Panc1 (cell line): ENCODE measurements at regions not wholly inside any gene's neighbourhood (a gene's known extent, or its start where the extent isn't known, plus 50 kb on each side); places are given as distances from the start of the nearest gene placed in this dataset.
A peak's percentile ranks its signal among the peaks of the same experiment; 100 is the strongest.

Experiments used
- ATAC-seq: fragments of 200-7000 bp; cut with Tn5 transposase; 2 replicates; pipeline ENCODE4 v1.9.1; 2020; ENCODE audit warnings: mild to moderate bottlenecking, moderate library complexity
- BruUV-seq: library from RNA; stranded (reverse); fragments of 400-500 nt; replicated peaks from 2 replicates; lab custom pipeline; 2021; lab: Mats Ljungman, UMichigan
- CTCF ChIA-PET: fragments of 300-600 bp; sonication (Branson Sonifier 250); formaldehyde crosslinking; loops from one replicate; lab custom pipeline; 2022; ENCODE audit warnings: antibody characterized with exemption; lab: Charles Lee
- POLR2A ChIA-PET: fragments of 300-600 bp; sonication (Branson Sonifier 250); formaldehyde crosslinking; loops from one replicate; lab custom pipeline; 2022; ENCODE audit warnings: antibody characterized with exemption; lab: Charles Lee
- DNase-seq: peaks from one replicate; pipeline ENCODE4 v3.0.0-alpha.2; 2010; ENCODE audit warnings: low read depth, low spot score
- H3K27ac ChIP-seq: 2 replicates; pipeline ENCODE4 v1.5.1; 2011; ENCODE audit warnings: mild to moderate bottlenecking, low read length, inconsistent platforms
- H3K27me3 ChIP-seq: fragments of 200-500 bp; sonication (Bioruptor generic); 2 replicates; pipeline ENCODE4 v1.6.0; 2014; ENCODE audit warnings: low read length, inconsistent platforms; ENCODE audit not compliant: control insufficient read depth, insufficient read depth
- H3K36me3 ChIP-seq: fragments of 200-500 bp; sonication (Bioruptor generic); 2 replicates; pipeline ENCODE4 v1.5.1; 2014; ENCODE audit warnings: inconsistent platforms, mild to moderate bottlenecking, low read length, moderate library complexity; ENCODE audit not compliant: control insufficient read depth, insufficient read depth
- H3K4me1 ChIP-seq: 2 replicates; pipeline ENCODE4 v1.5.1; 2011; ENCODE audit warnings: inconsistent platforms, mild to moderate bottlenecking, low read length, moderate library complexity; ENCODE audit not compliant: control insufficient read depth, insufficient read depth
- H3K4me3 ChIP-seq, 2 experiments: 2 replicates each; pipeline ENCODE4 v1.5.1; 2011 to 2012; ENCODE audit warnings: low read depth in 2 of 2, low read length in 2 of 2, mild to moderate bottlenecking in 2 of 2, inconsistent platforms in 1 of 2, moderate library complexity in 1 of 2
- H3K9me3 ChIP-seq: fragments of 200-500 bp; sonication (Bioruptor generic); 2 replicates; pipeline ENCODE4 v1.5.1; 2014; ENCODE audit warnings: low read depth, mild to moderate bottlenecking, inconsistent platforms, low read length, moderate library complexity; ENCODE audit not compliant: control insufficient read depth, insufficient read depth
- POLR2AphosphoS5 ChIP-seq: IDR thresholded peaks from 2 replicates; pipeline ENCODE4 v1.6.1; 2012; ENCODE audit warnings: mild to moderate bottlenecking, low read depth, low read length, moderate library complexity
- SIN3A ChIP-seq: IDR thresholded peaks from 2 replicates; pipeline ENCODE4 v1.6.1; 2012; ENCODE audit warnings: low read depth, mild to moderate bottlenecking, low read length, moderate library complexity, borderline replicate concordance; ENCODE audit not compliant: insufficient read depth
- TCF7L2 ChIP-seq: IDR thresholded peaks from 2 replicates; pipeline ENCODE4 v1.6.1; 2011; ENCODE audit warnings: mild to moderate bottlenecking, low read depth, low read length, inconsistent platforms
- in situ Hi-C: cut with HindIII; loops from 2 replicates; pipeline ENCODE4 v1.10.0; 2016; ENCODE audit warnings: low sequenced_read_pairs, low pct_unique_long_range_greater_than_20kb
- intact Hi-C: fragments of 100-400 bp; cut with micrococcal nuclease; formaldehyde crosslinking; loops from one replicate; pipeline ENCODE4 v1.10.0; 2022; ENCODE audit not compliant: unreplicated experiment
- TF ChIP-seq, protein P1 (sequence below), 2 experiments: IDR thresholded peaks; 2 replicates each; pipeline ENCODE4 v1.6.1; 2011 to 2012; ENCODE audit warnings: low read depth in 2 of 2, control low read depth in 1 of 2, low read length in 1 of 2, mild to moderate bottlenecking in 1 of 2, moderate library complexity in 1 of 2; ENCODE audit not compliant: insufficient read depth in 1 of 2
- TF ChIP-seq, protein P2 (sequence below): fragments of 450-650 bp; IDR thresholded peaks from 2 replicates; pipeline ENCODE4 v1.5.1; 2017; ENCODE audit warnings: mild to moderate bottlenecking

DNA sequence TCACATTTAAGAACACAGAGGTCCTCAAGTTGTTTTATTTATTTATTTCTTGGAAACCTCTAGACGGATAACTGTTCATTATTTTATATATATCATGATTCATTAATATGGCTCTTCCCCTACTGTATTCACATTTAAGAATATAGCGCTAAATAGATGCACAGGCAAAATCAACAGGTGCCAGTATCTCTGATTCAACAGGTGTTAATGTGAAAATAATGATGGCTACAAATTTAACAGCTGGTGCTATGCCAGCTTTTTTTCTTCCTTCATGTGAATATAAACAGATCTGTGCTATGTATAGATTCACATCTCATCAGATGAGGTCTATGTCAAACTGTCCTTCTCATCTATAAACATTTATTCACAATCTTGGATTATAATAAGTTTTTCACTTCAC is 218.5 kb upstream of the NR2F2 start:
- Histone ChIP-seq H3K36me3 (no peaks in the 10 kb centered on the region), H3K9me3 (no peaks in the 10 kb centered on the region), H3K4me3 (no peak overlapping the region), H3K4me1 (no peaks in the 10 kb centered on the region), H3K27ac (no peak overlapping the region), H3K27me3 (no peaks in the 10 kb centered on the region)
- DNase-seq (no peak), ATAC-seq (no peak)
- TF ChIP-seq TCF7L2 (no peak), POLR2AphosphoS5 (no peak), SIN3A (no peak)
- TF ChIP-seq, protein P1, sequence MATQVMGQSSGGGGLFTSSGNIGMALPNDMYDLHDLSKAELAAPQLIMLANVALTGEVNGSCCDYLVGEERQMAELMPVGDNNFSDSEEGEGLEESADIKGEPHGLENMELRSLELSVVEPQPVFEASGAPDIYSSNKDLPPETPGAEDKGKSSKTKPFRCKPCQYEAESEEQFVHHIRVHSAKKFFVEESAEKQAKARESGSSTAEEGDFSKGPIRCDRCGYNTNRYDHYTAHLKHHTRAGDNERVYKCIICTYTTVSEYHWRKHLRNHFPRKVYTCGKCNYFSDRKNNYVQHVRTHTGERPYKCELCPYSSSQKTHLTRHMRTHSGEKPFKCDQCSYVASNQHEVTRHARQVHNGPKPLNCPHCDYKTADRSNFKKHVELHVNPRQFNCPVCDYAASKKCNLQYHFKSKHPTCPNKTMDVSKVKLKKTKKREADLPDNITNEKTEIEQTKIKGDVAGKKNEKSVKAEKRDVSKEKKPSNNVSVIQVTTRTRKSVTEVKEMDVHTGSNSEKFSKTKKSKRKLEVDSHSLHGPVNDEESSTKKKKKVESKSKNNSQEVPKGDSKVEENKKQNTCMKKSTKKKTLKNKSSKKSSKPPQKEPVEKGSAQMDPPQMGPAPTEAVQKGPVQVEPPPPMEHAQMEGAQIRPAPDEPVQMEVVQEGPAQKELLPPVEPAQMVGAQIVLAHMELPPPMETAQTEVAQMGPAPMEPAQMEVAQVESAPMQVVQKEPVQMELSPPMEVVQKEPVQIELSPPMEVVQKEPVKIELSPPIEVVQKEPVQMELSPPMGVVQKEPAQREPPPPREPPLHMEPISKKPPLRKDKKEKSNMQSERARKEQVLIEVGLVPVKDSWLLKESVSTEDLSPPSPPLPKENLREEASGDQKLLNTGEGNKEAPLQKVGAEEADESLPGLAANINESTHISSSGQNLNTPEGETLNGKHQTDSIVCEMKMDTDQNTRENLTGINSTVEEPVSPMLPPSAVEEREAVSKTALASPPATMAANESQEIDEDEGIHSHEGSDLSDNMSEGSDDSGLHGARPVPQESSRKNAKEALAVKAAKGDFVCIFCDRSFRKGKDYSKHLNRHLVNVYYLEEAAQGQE (IDR thresholded peaks at IDR 0.05; ENCODE audit: insufficient read depth in 1 of 2, low read depth in 2 of 2, low read length in 1 of 2), result no peak
- TF ChIP-seq, protein P2, sequence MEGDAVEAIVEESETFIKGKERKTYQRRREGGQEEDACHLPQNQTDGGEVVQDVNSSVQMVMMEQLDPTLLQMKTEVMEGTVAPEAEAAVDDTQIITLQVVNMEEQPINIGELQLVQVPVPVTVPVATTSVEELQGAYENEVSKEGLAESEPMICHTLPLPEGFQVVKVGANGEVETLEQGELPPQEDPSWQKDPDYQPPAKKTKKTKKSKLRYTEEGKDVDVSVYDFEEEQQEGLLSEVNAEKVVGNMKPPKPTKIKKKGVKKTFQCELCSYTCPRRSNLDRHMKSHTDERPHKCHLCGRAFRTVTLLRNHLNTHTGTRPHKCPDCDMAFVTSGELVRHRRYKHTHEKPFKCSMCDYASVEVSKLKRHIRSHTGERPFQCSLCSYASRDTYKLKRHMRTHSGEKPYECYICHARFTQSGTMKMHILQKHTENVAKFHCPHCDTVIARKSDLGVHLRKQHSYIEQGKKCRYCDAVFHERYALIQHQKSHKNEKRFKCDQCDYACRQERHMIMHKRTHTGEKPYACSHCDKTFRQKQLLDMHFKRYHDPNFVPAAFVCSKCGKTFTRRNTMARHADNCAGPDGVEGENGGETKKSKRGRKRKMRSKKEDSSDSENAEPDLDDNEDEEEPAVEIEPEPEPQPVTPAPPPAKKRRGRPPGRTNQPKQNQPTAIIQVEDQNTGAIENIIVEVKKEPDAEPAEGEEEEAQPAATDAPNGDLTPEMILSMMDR, result no peak
- in situ Hi-C loops, result no loop called here
- BruUV-seq, result no TSS peak
- intact Hi-C loops, result no loop called here
- ChIA-PET POLR2A (no interaction called here), CTCF (no interaction called here)

DNA sequence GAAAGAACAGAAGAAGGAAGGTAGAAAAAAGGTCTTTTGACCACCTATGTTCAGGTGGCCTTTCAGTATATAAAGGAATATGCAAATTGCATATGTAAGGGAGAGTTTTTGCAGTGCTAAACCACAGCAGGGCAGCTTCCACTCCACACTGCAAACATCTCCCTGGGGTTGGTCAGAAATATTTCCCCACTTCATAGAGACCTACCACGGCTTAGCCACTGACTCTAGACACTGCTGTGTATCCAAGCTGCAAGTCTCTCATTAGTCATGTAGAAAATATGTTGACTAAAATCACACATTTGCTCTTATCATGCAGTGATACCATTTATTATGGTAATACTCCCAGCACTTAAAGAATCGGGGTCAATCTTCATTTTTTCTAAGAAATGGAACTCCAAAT is 214.9 kb upstream of the NR2F2 start:
- Histone ChIP-seq H3K27ac (no peak overlapping the region), H3K27me3 (no peaks in the 10 kb centered on the region), H3K4me1 (no peaks in the 10 kb centered on the region), H3K9me3 (no peaks in the 10 kb centered on the region), H3K36me3 (no peaks in the 10 kb centered on the region), H3K4me3 (no peak overlapping the region)
- intact Hi-C loops (no loop called here), in situ Hi-C loops (no loop called here)
- DNase-seq, result no peak
- CTCF ChIA-PET, result no interaction called here
- BruUV-seq, result no TSS peak
- POLR2A ChIA-PET, result interaction anchor here (0.6 kb wide), 1 partner anchor 44 kb away, joined by 4 read pairs; no protein-coding TSS in a partner anchor
- ATAC-seq, result no peak
- TF ChIP-seq, protein P2, result 0 out of 2 replicates have a peak, but pooled peaks have one; percentile 5
- TF ChIP-seq TCF7L2 (no peak), POLR2AphosphoS5 (no peak)
